ENCODE measurements at regions not wholly inside any gene's neighbourhood (a gene's known extent, or its start where the extent isn't known, plus 50 kb on each side); places are given as distances from the start of the nearest gene placed in this dataset.

DNA sequence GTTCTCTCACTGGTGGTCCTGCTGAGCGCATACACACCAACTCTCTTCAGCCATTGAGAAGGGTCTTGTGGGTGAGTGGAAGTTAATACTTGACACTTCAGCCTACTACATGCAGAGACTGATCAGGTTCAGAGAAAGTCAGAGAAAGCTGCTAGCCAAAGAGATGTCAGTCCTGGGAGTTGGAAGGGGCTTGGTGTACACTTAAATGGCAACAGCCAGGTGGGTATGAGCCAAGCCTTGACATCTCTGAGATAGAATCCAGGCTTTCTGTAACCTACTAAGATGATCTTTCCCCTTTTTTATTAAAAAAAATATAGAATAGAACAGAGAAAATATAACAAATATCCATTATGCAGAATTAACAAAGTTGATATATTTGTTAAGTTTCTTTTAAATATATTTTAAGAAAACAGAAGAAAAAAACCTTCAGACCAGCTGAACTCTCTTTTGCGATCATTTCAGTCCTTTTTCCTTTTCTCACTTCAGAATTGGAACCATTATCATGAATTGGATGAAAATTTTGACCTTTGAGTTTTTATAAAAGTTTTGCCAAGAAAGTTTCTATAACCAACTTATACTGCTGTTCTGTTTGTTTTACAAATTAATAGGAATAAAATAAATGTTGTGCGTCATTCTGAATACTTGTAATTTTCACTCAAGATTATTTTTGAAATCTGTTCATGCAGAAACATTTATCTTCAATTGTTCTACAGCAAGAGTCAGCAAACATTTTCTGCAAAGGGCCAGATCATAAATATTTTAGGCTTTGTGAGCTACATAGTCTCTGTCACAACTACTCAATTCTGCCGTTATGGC lies 153.0 kb downstream of the RFC3 start:
- CTCF ChIA-PET: no interaction called here
- FAIRE-seq (no peak), DNase-seq (ENCODE audit: low read depth, low spot score) (no peak)
- intact Hi-C loops (cut with micrococcal nuclease): no loop called here
- Histone ChIP-seq H2AFZ (ENCODE audit: low read depth, low read length) (no peak overlapping the region), H3K27ac (ENCODE audit: insufficient read depth, low read depth, low read length) (no peak overlapping the region), H3K4me3 (replicated peaks in 1 of 3; ENCODE audit: insufficient read depth in 1 of 3, low read depth in 1 of 3, low read length in 3 of 3) (no peak overlapping the region), H3K4me2 (ENCODE audit: insufficient read depth, low read length) (no peak overlapping the region), H3K9me1 (replicated peaks; ENCODE audit: control insufficient read depth, extremely low read depth, insufficient read depth, low read length) (no peaks in the 10 kb centered on the region), H3K9me3 (replicated peaks; ENCODE audit: control insufficient read depth, insufficient read depth, low read length) (no peaks in the 10 kb centered on the region), H3K27me3 (ENCODE audit: control insufficient read depth in 2 of 2, insufficient read depth in 2 of 2, low read length in 2 of 2) (no peaks in the 10 kb centered on the region), H3K79me2 (ENCODE audit: control insufficient read depth, insufficient read depth, low read length) (no peaks in the 10 kb centered on the region), H3K36me3 (ENCODE audit: control insufficient read depth in 2 of 2, extremely low read depth in 1 of 2, insufficient read depth in 2 of 2, low read length in 2 of 2) (no peaks in the 10 kb centered on the region), H4K20me1 (replicated peaks; ENCODE audit: control insufficient read depth, extremely low read depth, insufficient read depth, low read length) (no peaks in the 10 kb centered on the region), H3K4me1 (ENCODE audit: control insufficient read depth, extremely low read depth, insufficient read depth, low read length) (no peaks in the 10 kb centered on the region), H3K9ac (replicated peaks; ENCODE audit: extremely low read depth, insufficient read depth, low read length) (no peak overlapping the region)
- BruUV-seq (replicated peaks): no TSS peak
- TF ChIP-seq, protein P1, sequence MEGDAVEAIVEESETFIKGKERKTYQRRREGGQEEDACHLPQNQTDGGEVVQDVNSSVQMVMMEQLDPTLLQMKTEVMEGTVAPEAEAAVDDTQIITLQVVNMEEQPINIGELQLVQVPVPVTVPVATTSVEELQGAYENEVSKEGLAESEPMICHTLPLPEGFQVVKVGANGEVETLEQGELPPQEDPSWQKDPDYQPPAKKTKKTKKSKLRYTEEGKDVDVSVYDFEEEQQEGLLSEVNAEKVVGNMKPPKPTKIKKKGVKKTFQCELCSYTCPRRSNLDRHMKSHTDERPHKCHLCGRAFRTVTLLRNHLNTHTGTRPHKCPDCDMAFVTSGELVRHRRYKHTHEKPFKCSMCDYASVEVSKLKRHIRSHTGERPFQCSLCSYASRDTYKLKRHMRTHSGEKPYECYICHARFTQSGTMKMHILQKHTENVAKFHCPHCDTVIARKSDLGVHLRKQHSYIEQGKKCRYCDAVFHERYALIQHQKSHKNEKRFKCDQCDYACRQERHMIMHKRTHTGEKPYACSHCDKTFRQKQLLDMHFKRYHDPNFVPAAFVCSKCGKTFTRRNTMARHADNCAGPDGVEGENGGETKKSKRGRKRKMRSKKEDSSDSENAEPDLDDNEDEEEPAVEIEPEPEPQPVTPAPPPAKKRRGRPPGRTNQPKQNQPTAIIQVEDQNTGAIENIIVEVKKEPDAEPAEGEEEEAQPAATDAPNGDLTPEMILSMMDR (IDR thresholded peaks at IDR 0.05; ENCODE audit: extremely low read depth in 1 of 2, insufficient read depth in 1 of 2, low read depth in 1 of 2, low read length in 2 of 2): no peak
- TF ChIP-seq JUN (IDR thresholded peaks at IDR 0.05; ENCODE audit: borderline replicate concordance, insufficient read depth, insufficient read length, low read depth): no peak
- TF ChIP-seq EZH2 (IDR thresholded peaks at IDR 0.05; ENCODE audit: borderline replicate concordance, low read depth, low read length, severe bottlenecking): no peak
- TF ChIP-seq POLR2A (IDR thresholded peaks at IDR 0.05; ENCODE audit: low read depth, low read length): no peak
- TF ChIP-seq POLR2AphosphoS5 (IDR thresholded peaks at IDR 0.05; ENCODE audit: insufficient read depth, low read depth, low read length): no peak
- no peak for TF ChIP-seq MYC (IDR thresholded peaks at IDR 0.05; ENCODE audit: low read depth, low read length)
- TF ChIP-seq FOS (IDR thresholded peaks at IDR 0.05; ENCODE audit: borderline replicate concordance, insufficient read depth, low read length): no peak
- no peak for TF ChIP-seq MAX (IDR thresholded peaks at IDR 0.05; ENCODE audit: insufficient read depth, insufficient read length)
- no peak for TF ChIP-seq GATA2 (IDR thresholded peaks at IDR 0.05; ENCODE audit: insufficient read depth, insufficient read length, low read depth, low read length)
- dilution Hi-C loops (cut with MboI; ENCODE audit: extremely low pct_ligation_motif_present, low sequenced_read_pairs): no loop called here
- POLR2A ChIA-PET: no interaction called here
